Endothelial cell of umbilical vein (primary cell): ENCODE measurements at regions not wholly inside any gene's neighbourhood (a gene's known extent, or its start where the extent isn't known, plus 50 kb on each side); places are given as distances from the start of the nearest gene placed in this dataset.

Experiments used
- BruUV-seq: library from RNA; stranded (reverse); fragments of 400-500 nt; replicated peaks from 2 replicates; lab custom pipeline; 2021; lab: Mats Ljungman, UMichigan
- CTCF ChIA-PET: fragments of 300-600, 350-600 bp; sonication (Branson Sonifier 250); formaldehyde crosslinking; loops from one replicate; lab custom pipeline; 2021; ENCODE audit warnings: antibody characterized with exemption, inconsistent platforms; lab: Charles Lee
- POLR2A ChIA-PET: fragments of 300-600, 350-600 bp; sonication (Branson Sonifier 250); formaldehyde crosslinking; loops from one replicate; lab custom pipeline; 2021; ENCODE audit warnings: antibody characterized with exemption, inconsistent platforms; lab: Charles Lee
- DNase-seq: peaks from one replicate; pipeline ENCODE4 v3.0.0-alpha.2; 2011; ENCODE audit warnings: low read depth, low spot score
- FAIRE-seq: peaks from 2 replicates; lab custom pipeline; 2011; peaks lifted over from hg19 to GRCh38; lab: Jason Lieb, UNC
- H2AFZ ChIP-seq: 2 replicates; pipeline ENCODE4 v1.6.0; 2012; ENCODE audit warnings: low read depth, low read length, control low read depth, inconsistent platforms
- H3K27ac ChIP-seq: 2 replicates; pipeline ENCODE4 v1.5.1; 2011; ENCODE audit warnings: low read depth, mild to moderate bottlenecking, control low read depth, low read length, moderate library complexity; ENCODE audit not compliant: insufficient read depth
- H3K27me3 ChIP-seq, 2 experiments: 2 replicates each; pipeline versions ENCODE4 v1.6.0 to v1.6.1; 2011; ENCODE audit warnings: low read length in 2 of 2, mixed read lengths in 1 of 2; ENCODE audit not compliant: control insufficient read depth in 2 of 2, insufficient read depth in 2 of 2
- H3K36me3 ChIP-seq, 2 experiments: 2 replicates in 1 of 2; 3 replicates in 1 of 2; pipeline ENCODE4 v1.5.1; 2011; ENCODE audit warnings: low read length in 2 of 2, mild to moderate bottlenecking in 1 of 2, moderate library complexity in 1 of 2; ENCODE audit not compliant: control insufficient read depth in 2 of 2, insufficient read depth in 2 of 2; ENCODE audit errors: extremely low read depth in 1 of 2
- H3K4me1 ChIP-seq: 3 replicates; pipeline ENCODE4 v1.5.1; 2011; ENCODE audit warnings: mild to moderate bottlenecking, low read length; ENCODE audit not compliant: control insufficient read depth, insufficient read depth; ENCODE audit errors: extremely low read depth
- H3K4me2 ChIP-seq: 2 replicates; pipeline ENCODE4 v1.6.1; 2011; ENCODE audit warnings: low read length, control low read depth, mixed read lengths; ENCODE audit not compliant: insufficient read depth
- H3K4me3 ChIP-seq, 3 experiments: fragments of 200-600 bp in 1 of 3; sonication (generic), shearing (Covaris generic) in 1 of 3; replicated peaks in 1 of 3; 2 replicates each; pipeline ENCODE4 v1.5.1; 2011 to 2016; ENCODE audit warnings: control low read depth in 3 of 3, low read length in 3 of 3, mild to moderate bottlenecking in 2 of 3, inconsistent platforms in 1 of 3, low read depth in 1 of 3, moderate library complexity in 1 of 3; ENCODE audit not compliant: insufficient read depth in 1 of 3
- H3K79me2 ChIP-seq: 2 replicates; pipeline ENCODE4 v1.6.0; 2012; ENCODE audit warnings: low read length, inconsistent platforms; ENCODE audit not compliant: control insufficient read depth, insufficient read depth
- H3K9ac ChIP-seq: replicated peaks from 2 replicates; pipeline ENCODE3; 2011; ENCODE audit warnings: low read length, control low read depth; ENCODE audit not compliant: insufficient read depth; ENCODE audit errors: extremely low read depth
- H3K9me1 ChIP-seq: replicated peaks from 3 replicates; pipeline ENCODE4 v1.6.0; 2011; ENCODE audit warnings: mild to moderate bottlenecking, low read length; ENCODE audit not compliant: control insufficient read depth, insufficient read depth; ENCODE audit errors: extremely low read depth
- H3K9me3 ChIP-seq: replicated peaks from 2 replicates; pipeline ENCODE4 v1.5.1; 2012; ENCODE audit warnings: low read length, inconsistent platforms; ENCODE audit not compliant: control insufficient read depth, insufficient read depth
- H4K20me1 ChIP-seq: replicated peaks from 2 replicates; pipeline ENCODE3; 2011; ENCODE audit warnings: mild to moderate bottlenecking, low read length; ENCODE audit not compliant: control insufficient read depth, insufficient read depth; ENCODE audit errors: extremely low read depth
- EZH2 ChIP-seq: IDR thresholded peaks from 2 replicates; pipeline ENCODE4 v1.6.1; 2012; ENCODE audit warnings: borderline replicate concordance, low read depth, mild to moderate bottlenecking, moderate library complexity, low read length, inconsistent platforms; ENCODE audit not compliant: severe bottlenecking
- FOS ChIP-seq: IDR thresholded peaks from 2 replicates; pipeline ENCODE4 v1.6.1; 2011; ENCODE audit warnings: mild to moderate bottlenecking, low read length, moderate library complexity, borderline replicate concordance; ENCODE audit not compliant: insufficient read depth
- GATA2 ChIP-seq: IDR thresholded peaks from 2 replicates; pipeline ENCODE4 v1.7.0; 2011; ENCODE audit warnings: low read depth, mild to moderate bottlenecking, moderate library complexity, mixed read lengths, low read length; ENCODE audit not compliant: insufficient read length, insufficient read depth
- JUN ChIP-seq: IDR thresholded peaks from 2 replicates; pipeline ENCODE4 v1.6.1; 2011; ENCODE audit warnings: borderline replicate concordance, low read depth; ENCODE audit not compliant: insufficient read length, insufficient read depth
- MYC ChIP-seq: IDR thresholded peaks from one replicate; pipeline ENCODE4 v1.6.1; 2011; ENCODE audit warnings: mild to moderate bottlenecking, low read depth, low read length
- POLR2A ChIP-seq: IDR thresholded peaks from 2 replicates; pipeline ENCODE4 v1.6.1; 2012; ENCODE audit warnings: low read depth, mild to moderate bottlenecking, control low read depth, low read length
- POLR2AphosphoS5 ChIP-seq: IDR thresholded peaks from 2 replicates; pipeline ENCODE4 v1.6.1; 2012; ENCODE audit warnings: low read depth, mild to moderate bottlenecking, control low read depth, low read length, moderate library complexity; ENCODE audit not compliant: insufficient read depth
- dilution Hi-C: fragments of 300-500 bp; cut with MboI; formaldehyde crosslinking; loops from one replicate; pipeline ENCODE4 v1.15.0; 2019; ENCODE audit warnings: low sequenced_read_pairs; ENCODE audit not compliant: extremely low pct_ligation_motif_present
- intact Hi-C: fragments of 100-400 bp; cut with micrococcal nuclease; formaldehyde crosslinking; loops from one replicate; pipeline ENCODE4 v1.10.0; 2022
- TF ChIP-seq, protein P1 (sequence below), 2 donors: IDR thresholded peaks; 1 replicate in 1 of 2; 2 replicates in 1 of 2; pipeline ENCODE4 v1.5.1; 2011; ENCODE audit warnings: low read length in 2 of 2, mild to moderate bottlenecking in 2 of 2, moderate library complexity in 2 of 2, control low read depth in 1 of 2, inconsistent platforms in 1 of 2, low read depth in 1 of 2; ENCODE audit not compliant: insufficient read depth in 1 of 2; ENCODE audit errors: extremely low read depth in 1 of 2
- TF ChIP-seq, protein P2 (sequence below): IDR thresholded peaks from 2 replicates; pipeline ENCODE4 v1.6.1; 2011; ENCODE audit not compliant: insufficient read depth, insufficient read length

DNA sequence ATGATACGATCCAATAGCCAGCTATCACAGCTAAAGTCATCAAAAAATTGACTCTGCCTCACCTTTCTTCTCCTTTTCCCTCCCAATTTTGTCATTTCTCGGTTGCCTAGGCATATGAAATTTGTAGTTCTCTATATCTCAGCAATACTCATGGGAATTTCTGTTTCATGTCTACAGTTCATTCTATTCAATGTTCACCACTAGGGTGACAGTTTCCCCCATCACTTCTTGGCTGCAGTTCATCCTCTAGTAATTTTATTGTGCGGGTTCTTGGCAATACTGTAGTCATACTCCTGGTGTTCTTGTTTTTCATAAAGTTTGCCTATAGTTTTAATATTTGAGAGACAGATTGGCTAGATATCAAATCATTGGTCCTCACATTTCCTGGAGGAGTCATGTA lies 872.2 kb upstream of the ID2 start:
- no peak overlapping the region for H3K27ac ChIP-seq
- H2AFZ ChIP-seq, result no peak overlapping the region
- H3K36me3 ChIP-seq, result no peaks in the 10 kb centered on the region
- H3K9me1 ChIP-seq, result no peaks in the 10 kb centered on the region
- BruUV-seq, result no TSS peak
- H3K27me3 ChIP-seq, result no peaks in the 10 kb centered on the region
- ChIA-PET POLR2A (no interaction called here), CTCF (no interaction called here)
- H3K4me3 ChIP-seq, result no peak overlapping the region
- dilution Hi-C loops, result no loop called here
- H3K4me1 ChIP-seq, result no peaks in the 10 kb centered on the region
- no peaks in the 10 kb centered on the region for H3K79me2 ChIP-seq
- intact Hi-C loops, result no loop called here
- H3K9ac ChIP-seq, result no peak overlapping the region
- TF ChIP-seq MYC (no peak), EZH2 (no peak), GATA2 (no peak), POLR2AphosphoS5 (no peak), POLR2A (no peak), FOS (no peak), JUN (no peak)
- TF ChIP-seq, protein P1, sequence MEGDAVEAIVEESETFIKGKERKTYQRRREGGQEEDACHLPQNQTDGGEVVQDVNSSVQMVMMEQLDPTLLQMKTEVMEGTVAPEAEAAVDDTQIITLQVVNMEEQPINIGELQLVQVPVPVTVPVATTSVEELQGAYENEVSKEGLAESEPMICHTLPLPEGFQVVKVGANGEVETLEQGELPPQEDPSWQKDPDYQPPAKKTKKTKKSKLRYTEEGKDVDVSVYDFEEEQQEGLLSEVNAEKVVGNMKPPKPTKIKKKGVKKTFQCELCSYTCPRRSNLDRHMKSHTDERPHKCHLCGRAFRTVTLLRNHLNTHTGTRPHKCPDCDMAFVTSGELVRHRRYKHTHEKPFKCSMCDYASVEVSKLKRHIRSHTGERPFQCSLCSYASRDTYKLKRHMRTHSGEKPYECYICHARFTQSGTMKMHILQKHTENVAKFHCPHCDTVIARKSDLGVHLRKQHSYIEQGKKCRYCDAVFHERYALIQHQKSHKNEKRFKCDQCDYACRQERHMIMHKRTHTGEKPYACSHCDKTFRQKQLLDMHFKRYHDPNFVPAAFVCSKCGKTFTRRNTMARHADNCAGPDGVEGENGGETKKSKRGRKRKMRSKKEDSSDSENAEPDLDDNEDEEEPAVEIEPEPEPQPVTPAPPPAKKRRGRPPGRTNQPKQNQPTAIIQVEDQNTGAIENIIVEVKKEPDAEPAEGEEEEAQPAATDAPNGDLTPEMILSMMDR (IDR thresholded peaks at IDR 0.05; ENCODE audit: extremely low read depth in 1 of 2, insufficient read depth in 1 of 2, low read depth in 1 of 2, low read length in 2 of 2), result no peak
- TF ChIP-seq, protein P2, sequence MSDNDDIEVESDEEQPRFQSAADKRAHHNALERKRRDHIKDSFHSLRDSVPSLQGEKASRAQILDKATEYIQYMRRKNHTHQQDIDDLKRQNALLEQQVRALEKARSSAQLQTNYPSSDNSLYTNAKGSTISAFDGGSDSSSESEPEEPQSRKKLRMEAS, result no peak
- no peak overlapping the region for H3K4me2 ChIP-seq
- FAIRE-seq (no peak), DNase-seq (no peak)
- no peaks in the 10 kb centered on the region for H4K20me1 ChIP-seq
- peaks cover 8% of the 10 kb centered on the region for H3K9me3 ChIP-seq
